ENCODE measurements at regions not wholly inside any gene's neighbourhood (a gene's known extent, or its start where the extent isn't known, plus 50 kb on each side); places are given as distances from the start of the nearest gene placed in this dataset.

- Histone ChIP-seq H3F3A (ENCODE audit: low read depth) (no peaks in the 10 kb centered on the region), H3K4me2 (ENCODE audit: low read depth, low read length, poor library complexity, severe bottlenecking) (no peak overlapping the region), H3K4me3 (ENCODE audit: low read length, poor library complexity, severe bottlenecking) (no peak overlapping the region), H2AFZ (ENCODE audit: low read length) (no peak overlapping the region), H3K27me3 (ENCODE audit: insufficient read depth, low read length, poor library complexity, severe bottlenecking) (no peaks in the 10 kb centered on the region), H3K9me2 (replicated peaks; ENCODE audit: low read depth, low read length) (no peaks in the 10 kb centered on the region), H4K20me1 (ENCODE audit: insufficient read depth, low read length, poor library complexity, severe bottlenecking) (no peaks in the 10 kb centered on the region), H3K9me3 (ENCODE audit: insufficient read depth, low read depth, low read length) (no peaks in the 10 kb centered on the region), H3K4me1 (ENCODE audit: insufficient read depth, low read length, poor library complexity, severe bottlenecking) (no peaks in the 10 kb centered on the region), H3K79me2 (ENCODE audit: insufficient read depth, low read length) (no peaks in the 10 kb centered on the region), H3K9ac (ENCODE audit: low read depth, low read length, poor library complexity, severe bottlenecking) (no peak overlapping the region), H3K36me3 (ENCODE audit: insufficient read depth, low read length) (no peaks in the 10 kb centered on the region)
- TF ChIP-seq CTCF (conservative IDR thresholded peaks at IDR 0.05; ENCODE audit: low read length) (no peak), EZH2phosphoT487 (IDR thresholded peaks at IDR 0.05; ENCODE audit: borderline replicate concordance) (no peak)
Measured at GRCh38 chr7:86953653-86954336, 105.7 kb downstream of the ELAPOR2 start.

GRCh38 chr7:86953219-86953618 lies 106.2 kb downstream of the ELAPOR2 start:
- Histone ChIP-seq H3K27me3 (ENCODE audit: insufficient read depth, low read length, poor library complexity, severe bottlenecking) (no peaks in the 10 kb centered on the region), H3K4me1 (ENCODE audit: insufficient read depth, low read length, poor library complexity, severe bottlenecking) (no peaks in the 10 kb centered on the region), H3K9me2 (replicated peaks; ENCODE audit: low read depth, low read length) (no peaks in the 10 kb centered on the region), H2AFZ (ENCODE audit: low read length) (no peak overlapping the region), H3K36me3 (ENCODE audit: insufficient read depth, low read length) (no peaks in the 10 kb centered on the region), H3K4me2 (ENCODE audit: low read depth, low read length, poor library complexity, severe bottlenecking) (no peak overlapping the region), H3F3A (ENCODE audit: low read depth) (no peaks in the 10 kb centered on the region), H3K4me3 (ENCODE audit: low read length, poor library complexity, severe bottlenecking) (no peak overlapping the region), H3K79me2 (ENCODE audit: insufficient read depth, low read length) (no peaks in the 10 kb centered on the region), H3K9ac (ENCODE audit: low read depth, low read length, poor library complexity, severe bottlenecking) (no peak overlapping the region), H3K9me3 (ENCODE audit: insufficient read depth, low read depth, low read length) (no peaks in the 10 kb centered on the region), H4K20me1 (ENCODE audit: insufficient read depth, low read length, poor library complexity, severe bottlenecking) (no peaks in the 10 kb centered on the region)
- TF ChIP-seq CTCF (conservative IDR thresholded peaks at IDR 0.05; ENCODE audit: low read length) (no peak), EZH2phosphoT487 (IDR thresholded peaks at IDR 0.05; ENCODE audit: borderline replicate concordance) (no peak)

GRCh38 chr7:86951895-86952294 lies 107.6 kb downstream of the ELAPOR2 start:
- Histone ChIP-seq H3K9ac (ENCODE audit: low read depth, low read length, poor library complexity, severe bottlenecking) (no peak overlapping the region), H3K4me1 (ENCODE audit: insufficient read depth, low read length, poor library complexity, severe bottlenecking) (no peaks in the 10 kb centered on the region), H3K4me2 (ENCODE audit: low read depth, low read length, poor library complexity, severe bottlenecking) (no peak overlapping the region), H3K79me2 (ENCODE audit: insufficient read depth, low read length) (no peaks in the 10 kb centered on the region), H3K36me3 (ENCODE audit: insufficient read depth, low read length) (no peaks in the 10 kb centered on the region), H4K20me1 (ENCODE audit: insufficient read depth, low read length, poor library complexity, severe bottlenecking) (no peaks in the 10 kb centered on the region), H2AFZ (ENCODE audit: low read length) (no peak overlapping the region), H3K9me2 (replicated peaks; ENCODE audit: low read depth, low read length) (no peaks in the 10 kb centered on the region), H3K4me3 (ENCODE audit: low read length, poor library complexity, severe bottlenecking) (no peak overlapping the region), H3K27me3 (ENCODE audit: insufficient read depth, low read length, poor library complexity, severe bottlenecking) (no peaks in the 10 kb centered on the region), H3K9me3 (ENCODE audit: insufficient read depth, low read depth, low read length) (no peaks in the 10 kb centered on the region), H3F3A (ENCODE audit: low read depth) (no peaks in the 10 kb centered on the region)
- TF ChIP-seq EZH2phosphoT487 (IDR thresholded peaks at IDR 0.05; ENCODE audit: borderline replicate concordance) (no peak), CTCF (conservative IDR thresholded peaks at IDR 0.05; ENCODE audit: low read length) (no peak)
